WTC11 (cell line): ENCODE measurements at regions not wholly inside any gene's neighbourhood (a gene's known extent, or its start where the extent isn't known, plus 50 kb on each side); places are given as distances from the start of the nearest gene placed in this dataset.

ENCODE experiments used
- ATAC-seq: fragments of 200-7000 bp; cut with Tn5 transposase; 2 replicates; pipeline ENCODE4 v1.10.0; 2021; ENCODE audit warnings: mild to moderate bottlenecking, moderate library complexity
- CTCF ChIA-PET: fragments of 300-600 bp; sonication (Branson Sonifier 250); formaldehyde crosslinking; loops from one replicate; lab custom pipeline; 2021; ENCODE audit warnings: antibody characterized with exemption; lab: Charles Lee
- POLR2A ChIA-PET: fragments of 350-600 bp; sonication (Branson Sonifier 250); formaldehyde crosslinking; loops from one replicate; lab custom pipeline; 2021; ENCODE audit warnings: antibody characterized with exemption; lab: Charles Lee
- DNase-seq: peaks from one replicate; pipeline ENCODE4 v3.0.0; 2021; ENCODE audit warnings: low spot score
- H3K27ac Mint-ChIP-seq: 2 replicates; pipeline ENCODE4 v1.8.0; 2021; ENCODE audit warnings: mixed read lengths
- H3K27me3 Mint-ChIP-seq: 2 replicates; pipeline ENCODE4 v1.8.0; 2021; ENCODE audit warnings: low read depth, mild to moderate bottlenecking, moderate library complexity, mixed read lengths
- H3K36me3 Mint-ChIP-seq: 2 replicates; pipeline ENCODE4 v1.8.0; 2021; ENCODE audit warnings: mixed read lengths
- H3K4me1 Mint-ChIP-seq: 2 replicates; pipeline ENCODE4 v1.8.0; 2022; ENCODE audit warnings: mixed read lengths
- H3K4me3 Mint-ChIP-seq: 2 replicates; pipeline ENCODE4 v1.8.0; 2021; ENCODE audit warnings: mild to moderate bottlenecking, moderate library complexity, mixed read lengths
- H3K9me3 Mint-ChIP-seq: 2 replicates; pipeline ENCODE4 v1.8.0; 2021; ENCODE audit warnings: mixed read lengths
- CREB1 ChIP-seq: sonication (generic); formaldehyde crosslinking; IDR thresholded peaks from 2 replicates; pipeline ENCODE4 v1.8.0; 2023; ENCODE audit warnings: mild to moderate bottlenecking, missing genetic modification reagents
- CTCF ChIP-seq: fragments of 200-600 bp; IDR thresholded peaks from 2 replicates; pipeline ENCODE4 v1.8.0; 2022; ENCODE audit warnings: antibody characterized with exemption
- ETV6 ChIP-seq: sonication (generic); formaldehyde crosslinking; IDR thresholded peaks from 2 replicates; pipeline ENCODE4 v1.8.1; 2022; ENCODE audit warnings: mild to moderate bottlenecking, missing genetic modification reagents
- GTF2I ChIP-seq: fragments of 250-450 bp; sonication (Bioruptor Pico); conservative IDR thresholded peaks from 2 replicates; pipeline ENCODE4 v1.4.0; 2021; ENCODE audit warnings: mild to moderate bottlenecking
- JAZF1 ChIP-seq: fragments of 250-450 bp; sonication (Bioruptor Pico); IDR thresholded peaks from 2 replicates; pipeline ENCODE4 v1.9.0; 2021; ENCODE audit warnings: moderate library complexity, mild to moderate bottlenecking, inconsistent platforms
- NFATC4 ChIP-seq: fragments of 250-450 bp; sonication (Bioruptor Pico); IDR thresholded peaks from 2 replicates; pipeline ENCODE4 v1.9.0; 2021; ENCODE audit warnings: mild to moderate bottlenecking
- NFE2L1 ChIP-seq: sonication (generic); formaldehyde crosslinking; IDR thresholded peaks from 2 replicates; pipeline ENCODE4 v1.8.1; 2023; ENCODE audit warnings: missing genetic modification reagents
- PRDM15 ChIP-seq: sonication (generic); formaldehyde crosslinking; IDR thresholded peaks from 2 replicates; pipeline ENCODE4 v1.8.0; 2022; ENCODE audit warnings: missing genetic modification reagents
- SMAD3 ChIP-seq: sonication (generic); formaldehyde crosslinking; IDR thresholded peaks from 2 replicates; pipeline ENCODE4 v1.8.0; 2022; ENCODE audit warnings: missing genetic modification reagents, mild to moderate bottlenecking, borderline replicate concordance
- STAT6 ChIP-seq: sonication (generic); formaldehyde crosslinking; conservative IDR thresholded peaks from 2 replicates; pipeline ENCODE4 v1.8.1; 2023; ENCODE audit warnings: mild to moderate bottlenecking, low read depth, missing genetic modification reagents, moderate library complexity
- TCF7 ChIP-seq: sonication (generic); formaldehyde crosslinking; IDR thresholded peaks from 2 replicates; pipeline ENCODE4 v1.8.0; 2022; ENCODE audit warnings: mild to moderate bottlenecking, low read depth, missing genetic modification reagents, moderate library complexity
- ZBTB21 ChIP-seq: sonication (generic); formaldehyde crosslinking; IDR thresholded peaks from 2 replicates; pipeline ENCODE4 v1.8.1; 2023; ENCODE audit warnings: mild to moderate bottlenecking, missing genetic modification reagents, borderline replicate concordance
- ZMAT4 ChIP-seq: fragments of 250-450 bp; sonication (Bioruptor Pico); IDR thresholded peaks from 2 replicates; pipeline ENCODE4 v1.9.0; 2021; ENCODE audit warnings: mild to moderate bottlenecking
- ZNF121 ChIP-seq: sonication (generic); formaldehyde crosslinking; IDR thresholded peaks from 2 replicates; pipeline ENCODE4 v1.8.0; 2023; ENCODE audit warnings: missing genetic modification reagents
- ZNF232 ChIP-seq: sonication (generic); formaldehyde crosslinking; IDR thresholded peaks from 2 replicates; pipeline ENCODE4 v1.8.0; 2022; ENCODE audit warnings: mild to moderate bottlenecking, missing genetic modification reagents
- ZNF396 ChIP-seq: fragments of 250-450 bp; sonication (Bioruptor Pico); IDR thresholded peaks from 2 replicates; pipeline ENCODE4 v1.8.0; 2021; ENCODE audit warnings: mild to moderate bottlenecking, moderate library complexity, borderline replicate concordance
- ZNF423 ChIP-seq: fragments of 250-450 bp; sonication (Bioruptor Pico); IDR thresholded peaks from 2 replicates; pipeline ENCODE4 v2.1.2; 2022; ENCODE audit warnings: mild to moderate bottlenecking, moderate library complexity
- ZNF425 ChIP-seq: fragments of 250-450 bp; sonication (Bioruptor Pico); conservative IDR thresholded peaks from 2 replicates; pipeline ENCODE4 v1.9.0; 2021; ENCODE audit warnings: mild to moderate bottlenecking
- ZNF671 ChIP-seq: fragments of 250-450 bp; sonication (Bioruptor Pico); IDR thresholded peaks from 2 replicates; pipeline ENCODE4 v1.8.0; 2021; ENCODE audit warnings: mild to moderate bottlenecking

- no peak for TF ChIP-seq CREB1 (CRISPR knock-in tag)
- TF ChIP-seq ETV6 = no peak
- TF ChIP-seq TCF7 (CRISPR knock-in tag) = no peak
- no peak for TF ChIP-seq SMAD3 (CRISPR knock-in tag)
- TF ChIP-seq ZNF396 (CRISPR knock-in tag) = no peak
These were observed 238.5 kb upstream of the LHX5 start (continued) for GRCh38 chr12:113710216-113710615.

- POLR2A ChIA-PET = interaction anchor here (0.7 kb wide), 1 partner anchor 13 kb away, joined by 3 read pairs; no protein-coding TSS in a partner anchor
These were observed 237.8 kb upstream of the LHX5 start for GRCh38 chr12:113709456-113709855.

GRCh38 chr12:113702836-113703235, 231.2 kb upstream of the LHX5 start:
- DNase-seq (no peak), ATAC-seq (no peak)
- Mint-ChIP-seq H3K9me3 (no peaks in the 10 kb centered on the region), H3K4me3 (no peak overlapping the region), H3K27ac (no peak overlapping the region; the same call in 1 of the 2 replicates), H3K36me3 (no peaks in the 10 kb centered on the region; the same call in 1 of the 2 replicates), H3K4me1 (peaks cover 14% of the 10 kb centered on the region), H3K27me3 (peaks cover 15% of the 10 kb centered on the region)
- CTCF ChIA-PET = interaction anchor here (1.1 kb wide), 1 partner anchor 241 kb away, joined by 4 read pairs; no protein-coding TSS in a partner anchor
- POLR2A ChIA-PET = no interaction called here
- TF ChIP-seq ZNF396 (CRISPR knock-in tag) (no peak), ZNF423 (CRISPR knock-in tag) (no peak), ZNF232 (no peak), ZNF425 (CRISPR knock-in tag) (no peak), ZMAT4 (CRISPR knock-in tag) (no peak), STAT6 (CRISPR knock-in tag) (no peak), NFATC4 (no peak), ZBTB21 (CRISPR knock-in tag) (no peak), CTCF (no peak), PRDM15 (CRISPR knock-in tag) (no peak), JAZF1 (CRISPR knock-in tag) (no peak)

More at GRCh38 chr12:113709456-113709855, 237.8 kb upstream of the LHX5 start:
- TF ChIP-seq ZNF671 (CRISPR knock-in tag) (no peak), NFATC4 (no peak), CTCF (no peak), ZNF121 (CRISPR knock-in tag) (no peak), NFE2L1 (CRISPR knock-in tag) (no peak), GTF2I (CRISPR knock-in tag) (no peak)
- Mint-ChIP-seq H3K27ac (no peak overlapping the region), H3K36me3 (no peaks in the 10 kb centered on the region), H3K4me1 (no peaks in the 10 kb centered on the region), H3K27me3 (peaks cover 7% of the 10 kb centered on the region), H3K4me3 (no peak overlapping the region), H3K9me3 (peaks cover 4% of the 10 kb centered on the region; the same call in 1 of the 2 replicates)
- DNase-seq = no peak
- ATAC-seq = no peak
- CTCF ChIA-PET = no interaction called here
